ENCODE measurements at regions not wholly inside any gene's neighbourhood (a gene's known extent, or its start where the extent isn't known, plus 50 kb on each side); places are given as distances from the start of the nearest gene placed in this dataset.
A peak's percentile ranks its signal among the peaks of the same experiment; 100 is the strongest.
"Not testable (repeated sequence)": the region's sequence is repeated elsewhere in the genome, so short reads cannot be mapped to it uniquely, and the experiment has no call there.

GRCh38 chr6:150755524-150755923, 110.0 kb upstream of the MTHFD1L start:
- ATAC-seq, result peak in 5 of 8 donors; percentile 21 to 70 (median 58)
- no peak overlapping the region for H3K4me3 ChIP-seq
- DNase-seq, result no peak

GRCh38 chr6:150756173-150756572, 109.3 kb upstream of the MTHFD1L start:
- H3K9me3 ChIP-seq, result no peaks in the 10 kb centered on the region
- DNase-seq (no peak), ATAC-seq (peak in 7 of 8 donors; percentile 34 to 85 (median 72))
- H3K4me3 ChIP-seq, result no peak overlapping the region
- intact Hi-C loops (cut with DNase I), result no loop called here
- WGBS, 2 donors, result 58 to 59% methylated on average over 7 of the region's 7 CpGs
- TF ChIP-seq CTCF (IDR thresholded peaks at IDR 0.05), result no peak
- H3K27ac ChIP-seq, result peak overlapping the region in 7 of 10 donors; percentile 24 to 80 (median 64)
- peaks cover 0 to 14% (median 0%) of the 10 kb centered on the region in 9 donors for H3K36me3 ChIP-seq
- no peaks in the 10 kb centered on the region for H3K27me3 ChIP-seq
- H3K4me1 ChIP-seq, result peaks cover 0 to 40% (median 16%) of the 10 kb centered on the region in 9 donors

More at GRCh38 chr6:150755524-150755923, 110.0 kb upstream of the MTHFD1L start:
- 68 to 78% methylated on average over 10 of the region's 10 CpGs for WGBS, 2 donors
- Histone ChIP-seq H3K4me1 (peaks cover 0 to 40% (median 16%) of the 10 kb centered on the region in 9 donors), H3K27me3 (no peaks in the 10 kb centered on the region), H3K9me3 (no peaks in the 10 kb centered on the region), H3K27ac (peak overlapping the region in 7 of 10 donors; percentile 24 to 80 (median 64)), H3K36me3 (peaks cover 0 to 14% (median 0%) of the 10 kb centered on the region in 9 donors)
- no peak for TF ChIP-seq CTCF (IDR thresholded peaks at IDR 0.05)
- intact Hi-C loops (cut with DNase I), result no loop called here

GRCh38 chr6:150757807-150758206, 107.7 kb upstream of the MTHFD1L start:
- WGBS, 2 donors, result 86 to 98% methylated on average over 4 of the region's 4 CpGs

GRCh38 chr6:150759483-150759882, 106.0 kb upstream of the MTHFD1L start:
- Histone ChIP-seq H3K36me3 (no peaks in the 10 kb centered on the region), H3K4me1 (peaks cover 0 to 44% (median 18%) of the 10 kb centered on the region in 9 donors), H3K4me3 (no peak overlapping the region), H3K27me3 (no peaks in the 10 kb centered on the region), H3K9me3 (no peaks in the 10 kb centered on the region), H3K27ac (no peak overlapping the region)
- DNase-seq (no peak), ATAC-seq (no peak)
- TF ChIP-seq CTCF (IDR thresholded peaks at IDR 0.05), result no peak
- intact Hi-C loops (cut with DNase I), result no loop called here
- 92 to 95% methylated on average over 4 of the region's 4 CpGs for WGBS, 2 donors

More at GRCh38 chr6:150757807-150758206, 107.7 kb upstream of the MTHFD1L start:
- H3K27ac ChIP-seq; DNase-seq; H3K27me3 ChIP-seq; ATAC-seq; H3K4me3 ChIP-seq; H3K9me3 ChIP-seq; H3K36me3 ChIP-seq; intact Hi-C loops (cut with DNase I): not testable (repeated sequence)
- peaks cover 0 to 41% (median 16%) of the 10 kb centered on the region in 9 donors for H3K4me1 ChIP-seq

- H3K36me3 ChIP-seq, result no peaks in the 10 kb centered on the region
- no peak overlapping the region for H3K4me3 ChIP-seq
- 82 to 91% methylated on average over 3 of the region's 3 CpGs for WGBS, 2 donors
- no peaks in the 10 kb centered on the region for H3K9me3 ChIP-seq
- H3K4me1 ChIP-seq, result peaks cover 10 to 45% (median 26%) of the 10 kb centered on the region in 9 donors
- intact Hi-C loops (cut with DNase I), result no loop called here
- H3K27ac ChIP-seq, result no peak overlapping the region
- H3K27me3 ChIP-seq, result no peaks in the 10 kb centered on the region
- DNase-seq (no peak), ATAC-seq (no peak)
- no peak for TF ChIP-seq CTCF (IDR thresholded peaks at IDR 0.05)
These were observed 103.7 kb upstream of the MTHFD1L start for GRCh38 chr6:150761771-150762170.

Measured in heart right ventricle (tissue), 16 donors.